ENCODE measurements at regions not wholly inside any gene's neighbourhood (a gene's known extent, or its start where the extent isn't known, plus 50 kb on each side); places are given as distances from the start of the nearest gene placed in this dataset.

DNA sequence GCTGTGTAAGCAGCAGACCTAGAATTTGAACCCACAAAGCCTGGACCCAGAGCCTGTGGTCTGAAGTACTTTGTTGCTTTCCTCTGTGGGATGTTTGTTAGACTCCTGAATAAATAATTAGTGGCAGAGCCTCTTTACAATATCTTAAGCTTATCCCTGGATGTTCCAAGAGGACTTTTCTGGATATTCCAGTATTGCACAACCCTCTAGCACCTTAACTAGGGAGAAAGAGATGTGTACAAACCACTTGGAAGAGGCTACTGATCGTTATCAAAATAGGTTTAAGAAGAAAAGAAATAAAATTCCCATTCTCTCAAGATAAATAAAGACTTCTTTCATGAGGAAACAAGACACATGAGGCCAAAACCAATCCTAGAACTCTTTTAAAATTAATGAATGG is 632.4 kb downstream of the CDH11 start:
- DNase-seq (ENCODE audit: low spot score) (no peak), ATAC-seq (ENCODE audit: low FRiP score) (no peak)
- TF ChIP-seq, protein P1, sequence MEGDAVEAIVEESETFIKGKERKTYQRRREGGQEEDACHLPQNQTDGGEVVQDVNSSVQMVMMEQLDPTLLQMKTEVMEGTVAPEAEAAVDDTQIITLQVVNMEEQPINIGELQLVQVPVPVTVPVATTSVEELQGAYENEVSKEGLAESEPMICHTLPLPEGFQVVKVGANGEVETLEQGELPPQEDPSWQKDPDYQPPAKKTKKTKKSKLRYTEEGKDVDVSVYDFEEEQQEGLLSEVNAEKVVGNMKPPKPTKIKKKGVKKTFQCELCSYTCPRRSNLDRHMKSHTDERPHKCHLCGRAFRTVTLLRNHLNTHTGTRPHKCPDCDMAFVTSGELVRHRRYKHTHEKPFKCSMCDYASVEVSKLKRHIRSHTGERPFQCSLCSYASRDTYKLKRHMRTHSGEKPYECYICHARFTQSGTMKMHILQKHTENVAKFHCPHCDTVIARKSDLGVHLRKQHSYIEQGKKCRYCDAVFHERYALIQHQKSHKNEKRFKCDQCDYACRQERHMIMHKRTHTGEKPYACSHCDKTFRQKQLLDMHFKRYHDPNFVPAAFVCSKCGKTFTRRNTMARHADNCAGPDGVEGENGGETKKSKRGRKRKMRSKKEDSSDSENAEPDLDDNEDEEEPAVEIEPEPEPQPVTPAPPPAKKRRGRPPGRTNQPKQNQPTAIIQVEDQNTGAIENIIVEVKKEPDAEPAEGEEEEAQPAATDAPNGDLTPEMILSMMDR (IDR thresholded peaks at IDR 0.05), result no peak

DNA sequence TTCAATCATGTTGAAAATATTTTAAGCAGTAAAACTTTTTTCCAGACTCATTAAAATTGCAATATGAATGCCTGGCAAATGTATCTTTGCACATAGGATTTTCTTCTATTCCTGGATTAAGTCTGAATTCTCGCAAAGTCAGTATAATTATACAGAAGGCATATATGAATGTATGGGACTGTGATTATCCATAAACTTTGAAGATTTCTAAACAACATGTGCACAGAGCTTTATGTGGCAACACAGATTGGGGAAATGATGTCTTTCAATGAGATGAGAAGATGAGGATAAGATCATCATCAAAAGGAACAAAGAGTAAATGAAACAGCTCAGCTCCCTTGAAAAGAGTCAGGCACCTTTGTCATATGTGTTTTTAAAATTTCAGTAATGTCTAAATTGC is 635.3 kb downstream of the CDH11 start:
- DNase-seq (ENCODE audit: low spot score) (no peak), ATAC-seq (ENCODE audit: low FRiP score) (no peak)
- TF ChIP-seq, protein P1 (IDR thresholded peaks at IDR 0.05), result no peak

DNA sequence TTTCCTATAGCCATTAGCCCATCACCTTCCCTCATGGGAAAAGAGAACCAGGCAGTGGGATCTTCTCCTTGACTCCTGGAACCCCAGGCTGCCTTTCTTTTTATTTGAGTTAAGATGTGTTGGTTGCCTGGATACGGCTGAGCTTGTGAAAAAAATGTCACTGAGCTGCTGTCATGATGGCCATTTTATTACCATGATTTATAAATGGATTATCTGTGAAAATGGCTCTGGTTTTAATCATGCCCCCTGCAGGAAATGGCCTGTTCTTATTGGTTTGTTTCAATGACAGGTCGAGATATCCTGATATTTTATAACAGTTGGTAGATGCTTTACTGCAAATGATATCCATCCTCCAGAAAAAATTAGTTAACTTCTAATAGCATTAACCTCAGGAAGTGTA is 640.4 kb downstream of the CDH11 start:
- no peak for DNase-seq (ENCODE audit: low spot score)
- TF ChIP-seq, protein P1 (IDR thresholded peaks at IDR 0.05), result no peak
- no peak for ATAC-seq (ENCODE audit: low FRiP score)

DNA sequence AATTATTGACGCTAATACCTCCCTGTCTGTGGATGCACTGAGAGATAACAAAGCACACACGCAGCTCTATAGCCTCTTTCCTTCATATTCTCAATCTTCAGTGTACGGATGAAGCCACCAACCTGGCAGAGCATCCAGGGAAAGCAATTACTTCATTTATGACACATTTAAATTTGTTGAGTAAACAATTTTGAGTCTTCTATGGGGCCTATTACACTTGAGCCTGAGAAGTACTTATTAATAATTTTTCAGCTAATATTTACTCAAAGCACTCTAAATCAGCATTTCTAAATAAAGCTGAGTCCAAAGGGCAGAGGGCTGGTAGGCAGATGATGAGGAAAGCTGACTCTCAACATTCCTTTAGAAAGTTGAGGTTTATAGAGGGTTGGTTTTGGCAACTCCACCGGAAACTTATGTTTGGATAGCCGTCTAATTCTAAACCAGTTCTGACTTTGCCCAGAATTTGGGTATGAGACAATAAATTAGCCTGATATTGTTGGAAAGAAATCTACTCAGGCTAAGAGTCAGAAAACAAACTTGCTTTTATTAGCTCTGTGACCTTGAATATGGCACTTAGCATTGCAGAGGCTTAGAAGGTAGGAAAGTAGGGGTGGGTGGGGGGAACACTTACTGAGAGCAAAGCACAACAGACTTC is 643.5 kb downstream of the CDH11 start:
- DNase-seq (ENCODE audit: low spot score) (no peak), ATAC-seq (ENCODE audit: low FRiP score) (no peak)
- TF ChIP-seq, protein P1 (IDR thresholded peaks at IDR 0.05), result no peak

DNA sequence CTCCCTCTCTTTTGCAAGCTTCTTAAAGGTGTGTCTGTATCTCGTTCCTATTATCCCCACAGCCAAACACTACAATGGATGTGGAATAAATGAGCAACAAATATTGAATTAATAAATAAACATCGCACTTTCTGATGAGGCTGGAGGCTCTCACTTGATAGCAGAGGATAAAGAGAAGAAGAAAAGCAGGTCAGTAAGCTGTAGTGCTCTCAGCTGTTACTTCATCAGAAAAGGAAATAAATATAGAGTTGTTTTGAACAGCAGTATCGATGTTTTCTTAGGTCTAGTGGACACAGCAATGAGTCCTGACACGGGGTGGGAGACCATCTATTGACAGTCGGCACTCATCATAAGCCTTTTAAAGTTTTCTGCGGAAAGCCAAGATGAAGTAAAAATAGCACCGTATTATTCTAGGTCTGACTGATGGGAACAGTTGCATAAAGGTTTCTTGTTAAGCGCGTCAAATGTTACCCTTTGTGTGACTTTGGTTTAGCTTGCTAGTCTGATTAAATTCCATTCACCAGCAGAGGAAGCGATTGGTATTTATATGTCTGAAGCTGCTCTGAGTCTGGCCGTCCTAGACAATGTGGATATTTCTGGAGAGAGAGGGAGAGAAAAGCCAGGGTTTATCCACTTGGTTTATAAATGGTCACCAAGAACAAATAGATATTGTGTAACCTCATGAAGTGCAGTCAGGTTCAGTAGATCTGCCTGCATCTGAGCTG is 646.1 kb downstream of the CDH11 start:
- no peak for ATAC-seq (ENCODE audit: low FRiP score)
- TF ChIP-seq, protein P1 (IDR thresholded peaks at IDR 0.05), result no peak
- DNase-seq (ENCODE audit: low spot score), result no peak

DNA sequence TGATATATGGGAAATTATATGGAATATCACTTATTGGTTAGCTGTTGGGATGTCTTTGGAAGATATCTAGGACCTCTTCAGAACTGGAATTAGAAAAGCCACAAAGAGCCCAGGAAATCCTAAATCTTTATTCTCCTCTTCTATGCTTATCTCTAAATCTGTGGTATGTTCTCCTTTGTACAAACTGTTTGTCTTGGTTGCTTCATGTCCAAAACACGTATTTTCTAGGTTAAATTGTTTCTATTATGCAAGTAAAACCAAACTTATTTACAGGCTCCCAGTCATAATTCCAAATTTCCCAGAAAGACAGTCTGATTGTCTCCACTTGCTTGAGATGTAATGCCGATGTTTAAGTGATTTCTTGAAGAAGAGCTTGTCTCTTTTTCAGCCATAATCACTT is 650.9 kb downstream of the CDH11 start:
- DNase-seq (ENCODE audit: low spot score), result no peak
- ATAC-seq (ENCODE audit: low FRiP score), result no peak
- TF ChIP-seq, protein P1 (IDR thresholded peaks at IDR 0.05), result no peak

Data from omental fat pad (tissue), 3 donors.